ENCODE measurements at regions not wholly inside any gene's neighbourhood (a gene's known extent, or its start where the extent isn't known, plus 50 kb on each side); places are given as distances from the start of the nearest gene placed in this dataset.

DNA sequence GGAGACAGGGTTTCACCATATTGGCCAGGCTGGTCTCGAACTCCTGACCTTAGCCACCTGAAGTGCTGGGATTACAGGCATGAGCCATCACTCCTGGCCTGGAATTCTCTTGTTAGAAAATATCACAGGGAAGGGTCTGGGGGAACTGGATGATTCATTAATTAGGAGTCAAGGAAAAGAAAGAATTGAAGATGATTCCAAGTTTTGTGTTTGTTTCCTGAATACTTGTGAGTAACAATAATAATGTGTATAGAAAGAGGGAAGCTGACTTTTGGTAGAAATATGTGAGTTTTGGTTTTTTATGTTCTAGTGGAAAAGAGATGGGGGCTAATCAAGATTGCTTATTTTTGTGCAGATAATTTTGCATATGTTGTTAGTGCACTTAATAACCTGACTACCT, 77.3 kb upstream of the CLNK start:
- Histone ChIP-seq H3K9me2 (ENCODE audit: insufficient read depth) (no peaks in the 10 kb centered on the region; the same call in 1 of the 2 replicates), H4K20me1 (ENCODE audit: insufficient read depth) (no peaks in the 10 kb centered on the region), H3K9ac (ENCODE audit: low read length) (no peak overlapping the region), H3K27ac (ENCODE audit: low read depth, low read length) (no peak overlapping the region), H3K4me1 (ENCODE audit: control insufficient read depth in 1 of 2, insufficient read depth in 2 of 2, low read length in 2 of 2) (peaks cover 0 to 3% of the 10 kb centered on the region in 2 experiments; a peak in 1 of 4 replicates), H3K79me2 (ENCODE audit: insufficient read depth, low read length) (no peaks in the 10 kb centered on the region), H2AFZ (ENCODE audit: low read depth, low read length, poor library complexity, severe bottlenecking) (no peak overlapping the region), H3K27me3 (ENCODE audit: insufficient read depth, low read length) (no peaks in the 10 kb centered on the region), H3K4me2 (ENCODE audit: low read length) (no peak overlapping the region), H3K4me3 (replicated peaks in 1 of 2; ENCODE audit: low read depth in 1 of 2, low read length in 2 of 2) (no peak overlapping the region), H3K36me3 (ENCODE audit: control insufficient read depth in 1 of 2, insufficient read depth in 2 of 2, low read length in 2 of 2) (no peaks in the 10 kb centered on the region), H3K9me3 (ENCODE audit: control insufficient read depth in 1 of 2, insufficient read depth in 1 of 2, low read depth in 1 of 2, low read length in 2 of 2) (no peaks in the 10 kb centered on the region)
- DNase-seq (ENCODE audit: low read depth, low spot score): no peak
- intact Hi-C loops (cut with micrococcal nuclease): no loop called here
- ChIA-PET POLR2A (no interaction called here), CTCF (no interaction called here), RAD21 (ENCODE audit: low non-redundant PET in 1 of 2, low total read pairs in 2 of 2, uncharacterized antibody in 2 of 2, unreplicated experiment in 2 of 2) (no interaction called here)
- no TSS peak for BruUV-seq (replicated peaks)
- TF ChIP-seq EZH2 (IDR thresholded peaks at IDR 0.05) (no peak), CBX3 (IDR thresholded peaks at IDR 0.05; ENCODE audit: low read depth) (no peak), RAD21 (IDR thresholded peaks at IDR 0.05; ENCODE audit: low read depth) (no peak), ZNF274 (IDR thresholded peaks at IDR 0.05; ENCODE audit: low read depth, low read length) (no peak), TCF7L2 (IDR thresholded peaks at IDR 0.05; ENCODE audit: borderline replicate concordance, extremely low read depth, insufficient read depth, insufficient read length) (no peak), JUND (IDR thresholded peaks at IDR 0.05) (no peak), EZH2phosphoT487 (IDR thresholded peaks at IDR 0.05; ENCODE audit: borderline replicate concordance) (no peak), SP1 (IDR thresholded peaks at IDR 0.05; ENCODE audit: low read depth) (no peak), ELF1 (IDR thresholded peaks at IDR 0.05; ENCODE audit: borderline replicate concordance, low read depth) (no peak), CEBPB (IDR thresholded peaks at IDR 0.05; ENCODE audit: low read depth) (no peak), YY1 (IDR thresholded peaks at IDR 0.05; ENCODE audit: extremely low read depth, insufficient replicate concordance, low read depth, low read length) (no peak), POLR2A (IDR thresholded peaks at IDR 0.05; ENCODE audit: borderline replicate concordance, extremely low read depth, insufficient read depth, insufficient read length) (no peak), FOSL1 (IDR thresholded peaks at IDR 0.05; ENCODE audit: low read depth) (no peak), SRF (IDR thresholded peaks at IDR 0.05; ENCODE audit: low read depth) (no peak), SIN3A (IDR thresholded peaks at IDR 0.05; ENCODE audit: low read depth) (no peak)
- TF ChIP-seq, protein P1, sequence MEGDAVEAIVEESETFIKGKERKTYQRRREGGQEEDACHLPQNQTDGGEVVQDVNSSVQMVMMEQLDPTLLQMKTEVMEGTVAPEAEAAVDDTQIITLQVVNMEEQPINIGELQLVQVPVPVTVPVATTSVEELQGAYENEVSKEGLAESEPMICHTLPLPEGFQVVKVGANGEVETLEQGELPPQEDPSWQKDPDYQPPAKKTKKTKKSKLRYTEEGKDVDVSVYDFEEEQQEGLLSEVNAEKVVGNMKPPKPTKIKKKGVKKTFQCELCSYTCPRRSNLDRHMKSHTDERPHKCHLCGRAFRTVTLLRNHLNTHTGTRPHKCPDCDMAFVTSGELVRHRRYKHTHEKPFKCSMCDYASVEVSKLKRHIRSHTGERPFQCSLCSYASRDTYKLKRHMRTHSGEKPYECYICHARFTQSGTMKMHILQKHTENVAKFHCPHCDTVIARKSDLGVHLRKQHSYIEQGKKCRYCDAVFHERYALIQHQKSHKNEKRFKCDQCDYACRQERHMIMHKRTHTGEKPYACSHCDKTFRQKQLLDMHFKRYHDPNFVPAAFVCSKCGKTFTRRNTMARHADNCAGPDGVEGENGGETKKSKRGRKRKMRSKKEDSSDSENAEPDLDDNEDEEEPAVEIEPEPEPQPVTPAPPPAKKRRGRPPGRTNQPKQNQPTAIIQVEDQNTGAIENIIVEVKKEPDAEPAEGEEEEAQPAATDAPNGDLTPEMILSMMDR (IDR thresholded peaks at IDR 0.05 in 2 of 3, conservative IDR thresholded peaks at IDR 0.05 in 1 of 3; ENCODE audit: borderline replicate concordance in 1 of 3, insufficient read depth in 1 of 3, low read depth in 2 of 3, low read length in 2 of 3): no peak
- TF ChIP-seq, protein P2, sequence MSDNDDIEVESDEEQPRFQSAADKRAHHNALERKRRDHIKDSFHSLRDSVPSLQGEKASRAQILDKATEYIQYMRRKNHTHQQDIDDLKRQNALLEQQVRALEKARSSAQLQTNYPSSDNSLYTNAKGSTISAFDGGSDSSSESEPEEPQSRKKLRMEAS (IDR thresholded peaks at IDR 0.05): no peak
- TF ChIP-seq, protein P3, sequence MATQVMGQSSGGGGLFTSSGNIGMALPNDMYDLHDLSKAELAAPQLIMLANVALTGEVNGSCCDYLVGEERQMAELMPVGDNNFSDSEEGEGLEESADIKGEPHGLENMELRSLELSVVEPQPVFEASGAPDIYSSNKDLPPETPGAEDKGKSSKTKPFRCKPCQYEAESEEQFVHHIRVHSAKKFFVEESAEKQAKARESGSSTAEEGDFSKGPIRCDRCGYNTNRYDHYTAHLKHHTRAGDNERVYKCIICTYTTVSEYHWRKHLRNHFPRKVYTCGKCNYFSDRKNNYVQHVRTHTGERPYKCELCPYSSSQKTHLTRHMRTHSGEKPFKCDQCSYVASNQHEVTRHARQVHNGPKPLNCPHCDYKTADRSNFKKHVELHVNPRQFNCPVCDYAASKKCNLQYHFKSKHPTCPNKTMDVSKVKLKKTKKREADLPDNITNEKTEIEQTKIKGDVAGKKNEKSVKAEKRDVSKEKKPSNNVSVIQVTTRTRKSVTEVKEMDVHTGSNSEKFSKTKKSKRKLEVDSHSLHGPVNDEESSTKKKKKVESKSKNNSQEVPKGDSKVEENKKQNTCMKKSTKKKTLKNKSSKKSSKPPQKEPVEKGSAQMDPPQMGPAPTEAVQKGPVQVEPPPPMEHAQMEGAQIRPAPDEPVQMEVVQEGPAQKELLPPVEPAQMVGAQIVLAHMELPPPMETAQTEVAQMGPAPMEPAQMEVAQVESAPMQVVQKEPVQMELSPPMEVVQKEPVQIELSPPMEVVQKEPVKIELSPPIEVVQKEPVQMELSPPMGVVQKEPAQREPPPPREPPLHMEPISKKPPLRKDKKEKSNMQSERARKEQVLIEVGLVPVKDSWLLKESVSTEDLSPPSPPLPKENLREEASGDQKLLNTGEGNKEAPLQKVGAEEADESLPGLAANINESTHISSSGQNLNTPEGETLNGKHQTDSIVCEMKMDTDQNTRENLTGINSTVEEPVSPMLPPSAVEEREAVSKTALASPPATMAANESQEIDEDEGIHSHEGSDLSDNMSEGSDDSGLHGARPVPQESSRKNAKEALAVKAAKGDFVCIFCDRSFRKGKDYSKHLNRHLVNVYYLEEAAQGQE (IDR thresholded peaks at IDR 0.05; ENCODE audit: low read depth): no peak
- TF ChIP-seq, protein P4, sequence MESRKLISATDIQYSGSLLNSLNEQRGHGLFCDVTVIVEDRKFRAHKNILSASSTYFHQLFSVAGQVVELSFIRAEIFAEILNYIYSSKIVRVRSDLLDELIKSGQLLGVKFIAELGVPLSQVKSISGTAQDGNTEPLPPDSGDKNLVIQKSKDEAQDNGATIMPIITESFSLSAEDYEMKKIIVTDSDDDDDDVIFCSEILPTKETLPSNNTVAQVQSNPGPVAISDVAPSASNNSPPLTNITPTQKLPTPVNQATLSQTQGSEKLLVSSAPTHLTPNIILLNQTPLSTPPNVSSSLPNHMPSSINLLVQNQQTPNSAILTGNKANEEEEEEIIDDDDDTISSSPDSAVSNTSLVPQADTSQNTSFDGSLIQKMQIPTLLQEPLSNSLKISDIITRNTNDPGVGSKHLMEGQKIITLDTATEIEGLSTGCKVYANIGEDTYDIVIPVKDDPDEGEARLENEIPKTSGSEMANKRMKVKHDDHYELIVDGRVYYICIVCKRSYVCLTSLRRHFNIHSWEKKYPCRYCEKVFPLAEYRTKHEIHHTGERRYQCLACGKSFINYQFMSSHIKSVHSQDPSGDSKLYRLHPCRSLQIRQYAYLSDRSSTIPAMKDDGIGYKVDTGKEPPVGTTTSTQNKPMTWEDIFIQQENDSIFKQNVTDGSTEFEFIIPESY (IDR thresholded peaks at IDR 0.05; ENCODE audit: extremely low read depth, insufficient replicate concordance, low read length): no peak
- TF ChIP-seq, protein P5, sequence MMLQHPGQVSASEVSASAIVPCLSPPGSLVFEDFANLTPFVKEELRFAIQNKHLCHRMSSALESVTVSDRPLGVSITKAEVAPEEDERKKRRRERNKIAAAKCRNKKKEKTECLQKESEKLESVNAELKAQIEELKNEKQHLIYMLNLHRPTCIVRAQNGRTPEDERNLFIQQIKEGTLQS (IDR thresholded peaks at IDR 0.05): no peak
- ATAC-seq: no peak
